ENCODE measurements at regions not wholly inside any gene's neighbourhood (a gene's known extent, or its start where the extent isn't known, plus 50 kb on each side); places are given as distances from the start of the nearest gene placed in this dataset.

DNA sequence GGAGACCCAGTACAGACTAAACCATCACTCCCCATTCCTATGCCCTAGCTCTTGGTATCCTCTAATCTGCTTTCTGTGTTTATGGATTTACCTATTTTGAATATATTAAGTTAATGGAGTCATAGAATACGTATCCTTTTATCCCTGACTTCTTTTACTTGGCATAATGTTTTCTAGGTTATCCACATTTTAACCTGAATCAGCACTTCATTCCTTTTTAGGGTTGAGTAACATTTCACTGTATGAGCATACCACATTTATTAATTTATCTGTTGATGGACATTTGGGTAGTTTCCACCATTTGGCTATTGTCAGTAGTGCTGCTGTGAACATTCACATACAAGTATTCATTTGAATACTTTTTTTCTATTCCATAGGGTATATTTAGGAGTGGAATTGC, 157.3 kb upstream of the CTNNA2 start:
- H3K27me3 ChIP-seq (ENCODE audit: control insufficient read depth in 1 of 2, insufficient read depth in 2 of 2, low read length in 2 of 2): no peaks in the 10 kb centered on the region
- no peaks in the 10 kb centered on the region for H3K4me1 ChIP-seq (ENCODE audit: insufficient read depth, low read length)
- no peak overlapping the region for H3K27ac ChIP-seq (ENCODE audit: extremely low read length, insufficient read depth, low read length)
- no peak for FAIRE-seq
- ChIA-PET CTCF (ENCODE audit: low intra/inter-chr PET ratio, low total read pairs) (no interaction called here), POLR2A (no interaction called here)
- in situ Hi-C loops (cut with HindIII; ENCODE audit: extremely low pct_ligation_motif_present, low pct_unique_long_range_greater_than_20kb): no loop called here
- no peak overlapping the region for H3K9ac ChIP-seq (ENCODE audit: insufficient read depth, low read depth, low read length)
- no peaks in the 10 kb centered on the region for H3K36me3 ChIP-seq (replicated peaks in 1 of 2; ENCODE audit: control insufficient read depth in 1 of 2, insufficient read depth in 2 of 2, low read length in 2 of 2)
- no peaks in the 10 kb centered on the region for H4K20me1 ChIP-seq (ENCODE audit: insufficient read depth, low read length)
- no peak for ATAC-seq
- no peak for DNase-seq (ENCODE audit: low spot score)
- H3K9me3 ChIP-seq (ENCODE audit: low read length): peaks cover 49% of the 10 kb centered on the region
- H3K4me2 ChIP-seq (ENCODE audit: low read depth, low read length): no peak overlapping the region
- no peak overlapping the region for H3K4me3 ChIP-seq (replicated peaks in 1 of 3; ENCODE audit: insufficient read depth in 1 of 3, low read depth in 2 of 3, low read length in 3 of 3)
- TF ChIP-seq, protein P1, sequence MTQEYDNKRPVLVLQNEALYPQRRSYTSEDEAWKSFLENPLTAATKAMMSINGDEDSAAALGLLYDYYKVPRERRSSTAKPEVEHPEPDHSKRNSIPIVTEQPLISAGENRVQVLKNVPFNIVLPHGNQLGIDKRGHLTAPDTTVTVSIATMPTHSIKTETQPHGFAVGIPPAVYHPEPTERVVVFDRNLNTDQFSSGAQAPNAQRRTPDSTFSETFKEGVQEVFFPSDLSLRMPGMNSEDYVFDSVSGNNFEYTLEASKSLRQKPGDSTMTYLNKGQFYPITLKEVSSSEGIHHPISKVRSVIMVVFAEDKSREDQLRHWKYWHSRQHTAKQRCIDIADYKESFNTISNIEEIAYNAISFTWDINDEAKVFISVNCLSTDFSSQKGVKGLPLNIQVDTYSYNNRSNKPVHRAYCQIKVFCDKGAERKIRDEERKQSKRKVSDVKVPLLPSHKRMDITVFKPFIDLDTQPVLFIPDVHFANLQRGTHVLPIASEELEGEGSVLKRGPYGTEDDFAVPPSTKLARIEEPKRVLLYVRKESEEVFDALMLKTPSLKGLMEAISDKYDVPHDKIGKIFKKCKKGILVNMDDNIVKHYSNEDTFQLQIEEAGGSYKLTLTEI (CRISPR knock-in tag; conservative IDR thresholded peaks at IDR 0.05): no peak
- TF ChIP-seq MAFF (IDR thresholded peaks at IDR 0.05; ENCODE audit: low read depth, low read length): peak; percentile 68
- TF ChIP-seq STAT5B (CRISPR knock-in tag; IDR thresholded peaks at IDR 0.05): no peak
- peak; percentile 59 to 78; a peak in 3 of 4 replicates for TF ChIP-seq MAFK (conservative IDR thresholded peaks at IDR 0.05 in 1 of 2, IDR thresholded peaks at IDR 0.05 in 1 of 2; ENCODE audit: low read length in 2 of 2)
- TF ChIP-seq ZNF138 (CRISPR knock-in tag; IDR thresholded peaks at IDR 0.05; ENCODE audit: low read depth): no peak
- TF ChIP-seq ZNF670 (CRISPR knock-in tag; IDR thresholded peaks at IDR 0.05; ENCODE audit: borderline replicate concordance): no peak
- TF ChIP-seq, protein P2, sequence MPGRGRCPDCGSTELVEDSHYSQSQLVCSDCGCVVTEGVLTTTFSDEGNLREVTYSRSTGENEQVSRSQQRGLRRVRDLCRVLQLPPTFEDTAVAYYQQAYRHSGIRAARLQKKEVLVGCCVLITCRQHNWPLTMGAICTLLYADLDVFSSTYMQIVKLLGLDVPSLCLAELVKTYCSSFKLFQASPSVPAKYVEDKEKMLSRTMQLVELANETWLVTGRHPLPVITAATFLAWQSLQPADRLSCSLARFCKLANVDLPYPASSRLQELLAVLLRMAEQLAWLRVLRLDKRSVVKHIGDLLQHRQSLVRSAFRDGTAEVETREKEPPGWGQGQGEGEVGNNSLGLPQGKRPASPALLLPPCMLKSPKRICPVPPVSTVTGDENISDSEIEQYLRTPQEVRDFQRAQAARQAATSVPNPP (CRISPR knock-in tag; IDR thresholded peaks at IDR 0.05): no peak
- H3K79me2 ChIP-seq (ENCODE audit: insufficient read depth, low read length): no peaks in the 10 kb centered on the region
- 7% methylated on average over 1 of the region's 1 CpG for WGBS (ENCODE audit: low lambda C conversion rate)
- H2AFZ ChIP-seq (ENCODE audit: low read length): no peak overlapping the region
- BruUV-seq (replicated peaks): no TSS peak
- intact Hi-C loops (cut with micrococcal nuclease; ENCODE audit: unreplicated experiment): no loop called here
